Transverse colon (tissue), 4 donors: ENCODE measurements at regions not wholly inside any gene's neighbourhood (a gene's known extent, or its start where the extent isn't known, plus 50 kb on each side); places are given as distances from the start of the nearest gene placed in this dataset.

Experiments
- DNase-seq: peaks from one replicate; pipeline ENCODE4 v3.0.0-alpha.2; 2019
- H3K27ac ChIP-seq, 4 donors: fragments of 200-600 bp; sonication (generic); 2 replicates each; pipeline ENCODE4 v1.5.1; 2016 to 2018; ENCODE audit warnings: inconsistent platforms in 4 of 4
- H3K27me3 ChIP-seq: fragments of 200-600 bp; sonication (generic); 2 replicates; pipeline ENCODE4 v1.5.1; 2017; ENCODE audit warnings: inconsistent platforms
- H3K36me3 ChIP-seq, 4 donors: fragments of 200-600 bp; sonication (generic); 2 replicates each; pipeline ENCODE4 v1.5.1; 2017 to 2019; ENCODE audit warnings: inconsistent platforms in 4 of 4
- H3K4me1 ChIP-seq, 4 donors: fragments of 200-600 bp; sonication (generic); 2 replicates each; pipeline ENCODE4 v1.5.1; 2017 to 2020; ENCODE audit warnings: inconsistent platforms in 4 of 4
- H3K4me3 ChIP-seq, 4 donors: fragments of 200-600 bp; sonication (generic); 1 replicate in 1 of 4; 2 replicates in 3 of 4; pipeline versions ENCODE4 v1.5.1 to v1.6.1; 2017 to 2019; ENCODE audit warnings: inconsistent platforms in 4 of 4
- H3K9me3 ChIP-seq, 2 donors: fragments of 200-600 bp; sonication (generic); 2 replicates each; pipeline ENCODE4 v1.5.1; 2017 to 2019; ENCODE audit warnings: inconsistent platforms in 2 of 2
- EP300 ChIP-seq: sonication (generic); formaldehyde crosslinking; IDR thresholded peaks from one replicate; pipeline ENCODE4 v1.6.1; 2017; ENCODE audit warnings: antibody characterized with exemption, low read depth
- POLR2A ChIP-seq: fragments of 450-650 bp; IDR thresholded peaks from one replicate; pipeline ENCODE4 v1.6.1; 2016; ENCODE audit warnings: antibody characterized with exemption, mild to moderate bottlenecking, moderate library complexity
- POLR2AphosphoS5 ChIP-seq, 3 donors: sonication (generic); formaldehyde crosslinking; IDR thresholded peaks; one replicate each; pipeline ENCODE4 v1.6.1; 2016; ENCODE audit warnings: antibody characterized with exemption in 3 of 3
- WGBS, 2 donors: methylation state at CpG; one replicate each; pipeline ENCODE4 v1.1.5; 2018; ENCODE audit warnings: low coverage in 1 of 2; 5-methylcytosine and 5-hydroxymethylcytosine counted together
- in situ Hi-C, 4 donors: fragments of 200-750 bp; cut with MboI; loops; one replicate each; pipeline versions ENCODE4 v1.15.0 to v1.15.1; 2017; ENCODE audit warnings: low sequenced_read_pairs in 3 of 4, low pct_ligation_motif_present in 1 of 4, low pct_unique_long_range_greater_than_20kb in 1 of 4
- intact Hi-C: fragments of 100-400 bp; cut with DNase I; formaldehyde crosslinking; loops from one replicate; pipeline ENCODE4 v1.15.1; 2023; ENCODE audit warnings: low total_unique reads
- TF ChIP-seq, protein P1 (sequence below), 5 experiments: fragments of 200-600 bp in 3 of 5; fragments of 450-650 bp in 2 of 5; sonication (generic) in 3 of 5; IDR thresholded peaks; 1 replicate in 2 of 5; 2 replicates in 3 of 5; pipeline ENCODE4 v1.5.1; 2016 to 2017; ENCODE audit warnings: antibody characterized with exemption in 5 of 5, inconsistent platforms in 3 of 5, mild to moderate bottlenecking in 2 of 5, moderate library complexity in 1 of 5

DNA sequence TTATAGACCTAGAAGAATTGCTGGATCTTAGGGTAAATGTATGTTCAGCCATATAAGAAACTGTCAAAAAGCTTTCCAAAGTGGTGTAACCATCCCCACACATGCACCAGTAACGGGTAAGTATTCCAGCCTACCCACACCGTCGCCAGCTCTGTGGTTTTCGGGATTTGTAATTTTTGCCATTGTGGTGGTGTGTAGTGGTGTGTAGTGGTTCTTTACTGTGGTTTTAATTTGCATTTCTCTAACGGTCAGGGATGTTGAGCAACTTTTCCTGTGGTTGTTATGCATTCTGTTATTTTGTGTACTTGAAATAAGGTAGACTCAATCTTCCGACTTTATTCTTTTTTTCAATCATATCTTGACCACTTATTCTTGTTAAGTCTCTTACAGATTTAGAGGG, 342.4 kb upstream of the AJAP1 start:
- 79 to 100% methylated on average over 1 to 6 of the region's 6 CpGs for WGBS, 2 donors
- no peak overlapping the region for H3K27ac ChIP-seq
- H3K4me1 ChIP-seq = no peaks in the 10 kb centered on the region
- intact Hi-C loops = no loop called here
- in situ Hi-C loops = no loop called here
- no peaks in the 10 kb centered on the region for H3K27me3 ChIP-seq
- H3K9me3 ChIP-seq = peaks cover 0 to 11% of the 10 kb centered on the region in 2 donors
- no peak for DNase-seq
- H3K4me3 ChIP-seq = no peak overlapping the region
- TF ChIP-seq POLR2A (no peak), EP300 (no peak), POLR2AphosphoS5 (IDR thresholded peaks at IDR 0.05) (no peak)
- TF ChIP-seq, protein P1, sequence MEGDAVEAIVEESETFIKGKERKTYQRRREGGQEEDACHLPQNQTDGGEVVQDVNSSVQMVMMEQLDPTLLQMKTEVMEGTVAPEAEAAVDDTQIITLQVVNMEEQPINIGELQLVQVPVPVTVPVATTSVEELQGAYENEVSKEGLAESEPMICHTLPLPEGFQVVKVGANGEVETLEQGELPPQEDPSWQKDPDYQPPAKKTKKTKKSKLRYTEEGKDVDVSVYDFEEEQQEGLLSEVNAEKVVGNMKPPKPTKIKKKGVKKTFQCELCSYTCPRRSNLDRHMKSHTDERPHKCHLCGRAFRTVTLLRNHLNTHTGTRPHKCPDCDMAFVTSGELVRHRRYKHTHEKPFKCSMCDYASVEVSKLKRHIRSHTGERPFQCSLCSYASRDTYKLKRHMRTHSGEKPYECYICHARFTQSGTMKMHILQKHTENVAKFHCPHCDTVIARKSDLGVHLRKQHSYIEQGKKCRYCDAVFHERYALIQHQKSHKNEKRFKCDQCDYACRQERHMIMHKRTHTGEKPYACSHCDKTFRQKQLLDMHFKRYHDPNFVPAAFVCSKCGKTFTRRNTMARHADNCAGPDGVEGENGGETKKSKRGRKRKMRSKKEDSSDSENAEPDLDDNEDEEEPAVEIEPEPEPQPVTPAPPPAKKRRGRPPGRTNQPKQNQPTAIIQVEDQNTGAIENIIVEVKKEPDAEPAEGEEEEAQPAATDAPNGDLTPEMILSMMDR (IDR thresholded peaks at IDR 0.05) = no peak
- H3K36me3 ChIP-seq = no peaks in the 10 kb centered on the region

DNA sequence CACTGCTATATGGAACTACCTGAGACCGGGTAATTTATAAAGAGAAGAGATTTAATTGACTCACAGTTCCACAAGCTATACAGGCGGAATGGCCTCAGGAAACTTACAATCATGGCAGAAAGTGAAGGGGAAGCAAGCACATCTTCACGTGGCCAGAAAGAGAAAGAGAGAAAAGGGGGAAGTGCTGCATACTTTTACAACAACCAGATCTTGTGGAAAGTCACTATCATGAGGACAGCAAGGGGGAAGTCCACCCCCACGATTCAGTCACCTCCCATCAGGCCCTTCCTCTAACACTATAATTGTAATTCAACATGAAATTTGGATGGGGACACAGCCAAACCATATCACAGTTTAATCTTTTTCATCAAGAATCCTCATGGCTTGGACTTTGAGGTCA, 339.2 kb upstream of the AJAP1 start:
- in situ Hi-C loops = no loop called here
- Histone ChIP-seq H3K4me3 (no peak overlapping the region), H3K9me3 (peaks cover 0 to 11% of the 10 kb centered on the region in 2 donors), H3K36me3 (no peaks in the 10 kb centered on the region), H3K4me1 (no peaks in the 10 kb centered on the region), H3K27ac (no peak overlapping the region), H3K27me3 (no peaks in the 10 kb centered on the region)
- 51 to 67% methylated on average over 2 to 4 of the region's 4 CpGs for WGBS, 2 donors
- intact Hi-C loops = no loop called here
- TF ChIP-seq POLR2AphosphoS5 (IDR thresholded peaks at IDR 0.05) (no peak), EP300 (no peak), POLR2A (no peak)
- TF ChIP-seq, protein P1 (IDR thresholded peaks at IDR 0.05) = no peak
- no peak for DNase-seq

DNA sequence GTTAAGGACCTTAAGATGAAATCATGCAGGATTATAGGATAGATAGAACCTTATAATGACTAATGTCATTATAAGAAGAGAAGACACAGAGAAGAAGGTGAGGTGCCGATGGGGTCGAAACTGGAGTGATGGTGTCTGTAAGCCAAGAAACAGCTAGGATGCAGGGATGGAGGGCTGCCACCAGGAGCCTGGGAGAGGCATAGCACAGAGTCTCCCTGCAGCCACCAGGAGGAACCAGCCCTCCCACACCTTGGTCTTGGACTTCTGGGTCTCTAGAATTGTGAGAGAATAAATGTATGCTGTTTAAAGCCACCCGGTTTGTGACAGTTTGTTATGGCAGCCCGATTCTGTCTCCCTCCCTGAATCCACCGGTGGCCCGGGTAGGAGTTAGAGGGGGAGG, 337.2 kb upstream of the AJAP1 start:
- no peak overlapping the region for H3K4me3 ChIP-seq
- H3K9me3 ChIP-seq = peaks cover 0 to 11% of the 10 kb centered on the region in 2 donors
- WGBS, 2 donors = 60 to 74% methylated on average over 1 to 6 of the region's 6 CpGs
- no peaks in the 10 kb centered on the region for H3K27me3 ChIP-seq
- no peaks in the 10 kb centered on the region for H3K4me1 ChIP-seq
- no peak for TF ChIP-seq POLR2A
- no peak for TF ChIP-seq EP300
- no peak for TF ChIP-seq POLR2AphosphoS5 (IDR thresholded peaks at IDR 0.05)
- TF ChIP-seq, protein P1 (IDR thresholded peaks at IDR 0.05) = no peak
- in situ Hi-C loops = no loop called here
- no peak for DNase-seq
- intact Hi-C loops = no loop called here
- H3K36me3 ChIP-seq = no peaks in the 10 kb centered on the region
- H3K27ac ChIP-seq = no peak overlapping the region

DNA sequence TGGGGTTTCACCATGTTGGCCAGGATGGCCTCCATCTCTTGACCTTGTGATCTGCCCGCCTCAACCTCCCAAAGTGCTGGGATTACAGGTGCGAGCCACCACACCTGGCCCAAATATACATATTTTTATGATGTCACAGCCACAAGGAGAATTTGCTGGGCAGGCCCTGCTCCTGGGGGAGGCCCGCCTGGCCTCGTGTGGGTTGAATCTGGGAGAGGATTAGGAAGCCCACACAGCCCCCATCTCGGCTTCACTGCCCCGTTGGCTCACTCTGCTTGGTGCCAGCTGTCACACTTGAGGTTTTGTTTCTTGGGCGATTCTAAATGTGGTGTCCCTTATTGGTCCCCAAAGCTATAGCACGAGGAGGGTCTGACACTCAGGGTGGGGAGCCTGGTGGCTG, 335.7 kb upstream of the AJAP1 start:
- 78 to 100% methylated on average over 1 to 8 of the region's 8 CpGs for WGBS, 2 donors
- TF ChIP-seq POLR2AphosphoS5 (IDR thresholded peaks at IDR 0.05) = no peak
- TF ChIP-seq EP300 = no peak
- TF ChIP-seq, protein P1 (IDR thresholded peaks at IDR 0.05) = no peak
- no peak for TF ChIP-seq POLR2A
- H3K4me3 ChIP-seq = no peak overlapping the region
- H3K27me3 ChIP-seq = no peaks in the 10 kb centered on the region
- peaks cover 0 to 10% of the 10 kb centered on the region in 2 donors for H3K9me3 ChIP-seq
- no peaks in the 10 kb centered on the region for H3K36me3 ChIP-seq
- H3K4me1 ChIP-seq = no peaks in the 10 kb centered on the region
- DNase-seq = no peak
- in situ Hi-C loops (no loop called here), intact Hi-C loops (no loop called here)
- no peak overlapping the region for H3K27ac ChIP-seq
